Renal pelvis (tissue), 1 donor: ENCODE measurements at regions not wholly inside any gene's neighbourhood (a gene's known extent, or its start where the extent isn't known, plus 50 kb on each side); places are given as distances from the start of the nearest gene placed in this dataset.

Experiments used
- DNase-seq: peaks from one replicate; pipeline ENCODE4 v3.0.0-alpha.2; 2013

DNA sequence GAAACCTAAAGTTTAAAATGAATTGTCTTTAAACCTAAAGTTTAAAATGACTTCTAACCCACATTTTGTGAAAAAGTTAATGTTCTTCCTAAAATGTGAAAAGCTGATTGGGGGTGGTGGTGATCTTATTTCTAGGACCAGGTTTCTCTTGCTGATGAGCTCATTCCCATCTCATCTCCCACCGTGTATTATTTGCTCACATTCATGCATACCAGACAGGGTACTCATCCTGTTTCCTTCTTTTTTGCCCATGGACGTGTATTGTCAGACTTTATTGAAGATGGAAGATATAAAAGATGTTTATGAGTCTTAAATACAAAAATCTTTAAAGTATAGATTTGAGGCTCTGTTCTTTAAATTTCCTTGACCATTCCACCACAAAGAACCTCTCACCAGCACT is 70.1 kb upstream of the MPHOSPH6 start:
- DNase-seq, result no peak

DNA sequence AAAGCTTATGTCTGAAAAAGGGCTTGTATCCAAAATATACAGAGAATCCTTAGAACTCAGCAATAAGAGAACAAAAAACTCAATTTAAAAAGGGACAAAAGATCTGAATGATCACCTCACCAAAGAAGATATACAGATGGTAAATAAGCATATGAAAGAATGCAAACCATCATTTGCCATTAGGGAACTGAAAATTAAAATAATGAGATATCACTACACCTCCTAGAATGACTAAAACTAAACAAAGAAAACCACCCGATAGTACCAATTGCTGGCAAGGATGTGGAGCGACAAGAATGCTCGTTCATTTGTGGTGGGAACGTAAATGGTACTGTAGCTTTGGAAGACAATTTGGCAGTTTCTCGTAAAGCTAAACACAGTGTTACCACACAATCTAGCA is 66.9 kb upstream of the MPHOSPH6 start:
- DNase-seq, result no peak

DNA sequence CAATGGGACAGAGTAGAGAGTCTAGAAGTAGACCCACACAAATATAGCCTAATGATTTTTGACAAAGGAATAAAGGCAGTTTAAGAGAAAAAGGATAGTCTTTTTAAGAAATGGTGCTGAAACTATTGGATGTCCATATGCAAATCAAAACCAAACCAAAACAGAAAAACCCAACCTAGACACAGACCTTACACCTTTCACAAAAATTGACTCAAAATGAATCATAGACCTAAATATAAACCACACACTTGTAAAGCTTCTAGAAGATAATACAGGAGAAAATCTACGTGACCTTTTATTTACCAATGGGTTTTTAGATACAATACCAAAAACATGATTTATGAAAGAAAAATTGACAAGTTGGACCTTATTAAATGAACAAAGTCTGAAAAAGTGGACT is 66.4 kb upstream of the MPHOSPH6 start:
- no peak for DNase-seq

DNA sequence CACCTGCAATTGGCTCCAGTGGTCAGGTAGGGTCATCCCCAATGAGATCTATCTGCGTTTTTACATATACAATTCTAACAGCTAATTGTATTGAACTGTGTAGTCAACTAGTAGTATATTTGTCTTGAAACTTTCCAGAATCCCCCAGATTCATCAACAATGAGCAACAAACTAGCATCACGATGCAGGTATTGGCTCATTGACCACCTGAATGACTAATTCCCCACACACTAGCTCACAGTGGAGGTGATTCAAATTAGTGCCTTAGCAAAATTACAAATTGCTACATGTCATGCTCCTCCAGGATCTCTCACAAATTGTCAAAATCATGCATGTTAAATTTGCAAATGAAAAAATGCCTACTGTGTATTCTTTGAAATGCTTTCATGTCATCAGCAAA is 62.8 kb upstream of the MPHOSPH6 start:
- DNase-seq, result no peak

DNA sequence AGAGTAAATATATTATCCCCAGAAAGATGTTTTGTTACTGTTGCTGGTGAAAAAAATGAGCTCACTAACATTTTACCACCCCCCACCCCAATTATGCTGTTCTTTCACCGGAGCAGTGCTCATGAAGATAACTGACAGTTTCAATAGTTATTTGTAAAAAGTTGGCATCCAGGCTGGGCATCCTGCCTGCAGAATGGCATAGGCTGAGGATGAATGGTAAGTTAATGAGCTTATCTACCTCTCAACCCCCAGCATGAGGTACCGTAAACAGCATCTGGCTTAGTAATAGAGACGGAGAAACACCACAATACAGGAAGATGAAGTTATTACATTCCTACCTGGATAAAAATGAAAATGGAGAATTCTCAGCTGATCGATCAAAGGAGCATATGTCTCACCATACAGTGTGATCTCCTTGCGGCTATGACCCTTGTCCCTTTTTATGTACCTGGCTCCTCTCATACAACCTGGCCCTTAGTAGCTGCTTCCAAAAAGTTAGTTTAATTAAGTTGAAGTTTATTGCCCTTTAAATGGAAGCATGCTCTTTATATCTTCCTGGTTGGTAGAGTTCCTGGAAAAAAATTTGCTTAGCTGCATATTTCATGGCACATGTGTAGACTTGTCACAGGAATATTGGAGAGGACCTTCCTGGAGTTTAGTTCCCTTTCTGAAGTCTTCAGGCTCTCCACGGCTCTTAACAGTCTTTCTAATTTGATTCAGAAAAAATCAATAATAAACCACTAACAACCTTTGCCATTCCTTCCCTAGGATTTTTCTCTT is 61.2 kb upstream of the MPHOSPH6 start:
- DNase-seq, result no peak

DNA sequence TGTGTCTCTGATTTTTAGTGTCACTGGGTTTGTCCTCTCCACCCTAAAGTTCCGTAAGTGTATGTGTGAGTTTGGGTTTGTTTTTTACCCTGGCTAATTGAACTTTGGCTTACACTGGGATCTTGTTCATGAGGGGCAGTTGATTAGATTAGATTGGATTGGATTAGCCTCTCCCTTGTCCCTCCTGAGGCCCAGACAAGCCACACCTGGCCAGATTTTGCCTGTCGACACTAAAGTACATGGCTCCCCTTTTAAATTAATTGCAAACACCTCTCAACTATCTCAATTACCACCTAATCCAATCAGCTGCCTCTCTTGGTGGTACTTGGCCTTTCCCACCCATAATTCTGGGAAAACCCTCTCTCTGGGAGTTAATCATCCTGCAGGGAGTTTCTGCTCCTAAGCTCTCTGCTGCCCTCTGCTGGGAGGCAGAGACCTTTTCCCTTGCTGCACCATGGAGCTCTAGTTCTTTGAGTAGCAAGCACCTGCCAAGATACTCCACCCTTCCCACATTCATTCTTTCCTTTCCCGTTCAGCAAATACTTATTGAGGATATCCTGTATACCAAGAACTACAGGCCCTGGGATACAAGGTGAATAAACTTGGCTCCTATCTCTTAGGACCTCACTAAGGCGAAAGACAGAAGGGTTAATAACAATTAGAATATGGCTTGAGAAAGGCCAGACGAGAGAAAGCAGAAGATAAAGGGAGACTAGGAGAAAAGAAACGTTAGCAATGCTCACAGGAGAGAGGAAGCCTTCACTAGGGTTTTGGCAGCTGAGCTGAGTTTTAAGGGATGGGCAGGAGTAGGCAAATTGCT is 60.0 kb upstream of the MPHOSPH6 start:
- DNase-seq, result peak; percentile 67

DNA sequence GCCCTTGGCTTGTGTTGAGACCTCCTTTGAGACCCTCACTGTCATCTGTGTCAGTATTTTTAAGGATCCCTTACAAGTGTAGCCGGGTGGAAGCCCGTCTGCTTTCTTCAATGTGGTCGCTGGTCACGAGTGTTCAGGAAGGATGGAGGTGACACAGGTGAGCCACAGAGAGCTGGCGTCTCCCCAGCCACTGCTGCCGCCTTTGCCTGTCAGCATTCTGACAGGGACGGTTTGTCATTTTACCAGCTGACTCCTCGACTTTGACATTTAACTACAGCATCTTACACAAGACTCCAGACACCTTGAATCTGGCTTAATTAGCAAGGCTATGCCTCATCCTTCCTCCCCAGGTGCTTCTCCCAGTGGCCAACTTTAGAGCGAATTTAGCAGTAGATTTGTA is 56.3 kb upstream of the MPHOSPH6 start:
- DNase-seq, result no peak

DNA sequence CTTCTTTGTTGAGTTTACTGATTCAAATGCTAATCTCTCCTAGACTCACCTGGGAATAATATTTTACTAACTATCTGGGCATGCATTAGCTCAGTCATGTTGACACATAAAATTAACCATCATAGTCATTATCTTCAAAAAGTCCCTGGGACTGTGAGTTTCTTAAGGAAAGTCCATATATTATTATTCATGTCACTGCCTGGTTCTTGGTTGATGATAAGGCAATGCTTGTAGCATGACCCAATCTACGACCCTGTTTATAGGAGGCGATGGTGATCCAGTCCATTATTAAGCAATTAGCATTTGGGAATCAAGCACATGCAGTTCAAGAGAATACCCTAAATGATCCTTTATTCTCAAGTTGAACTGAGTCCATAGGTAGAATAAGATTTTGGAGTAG is 54.8 kb upstream of the MPHOSPH6 start:
- no peak for DNase-seq

DNA sequence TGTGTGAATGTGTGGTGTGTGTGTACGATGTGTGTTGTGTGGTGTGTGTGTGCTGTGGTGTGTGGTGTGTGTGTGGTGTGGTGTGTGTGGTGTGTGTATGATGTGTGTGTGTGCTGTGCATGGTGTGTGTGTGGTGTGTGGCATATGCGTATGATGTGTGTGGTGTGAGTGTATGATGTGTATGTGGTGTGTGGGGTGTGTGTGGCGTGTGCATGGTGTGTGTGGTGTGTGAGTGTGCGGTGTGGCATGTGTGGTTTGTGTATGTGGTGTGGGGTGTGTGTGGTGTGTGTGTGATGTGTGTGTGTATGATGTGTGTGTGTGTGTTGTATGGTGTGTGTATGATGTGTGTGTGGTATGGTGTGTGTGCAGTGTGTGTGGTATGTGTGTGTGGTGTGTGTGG is 50.5 kb upstream of the MPHOSPH6 start:
- no peak for DNase-seq
